ENCODE measurements at regions not wholly inside any gene's neighbourhood (a gene's known extent, or its start where the extent isn't known, plus 50 kb on each side); places are given as distances from the start of the nearest gene placed in this dataset.

DNA sequence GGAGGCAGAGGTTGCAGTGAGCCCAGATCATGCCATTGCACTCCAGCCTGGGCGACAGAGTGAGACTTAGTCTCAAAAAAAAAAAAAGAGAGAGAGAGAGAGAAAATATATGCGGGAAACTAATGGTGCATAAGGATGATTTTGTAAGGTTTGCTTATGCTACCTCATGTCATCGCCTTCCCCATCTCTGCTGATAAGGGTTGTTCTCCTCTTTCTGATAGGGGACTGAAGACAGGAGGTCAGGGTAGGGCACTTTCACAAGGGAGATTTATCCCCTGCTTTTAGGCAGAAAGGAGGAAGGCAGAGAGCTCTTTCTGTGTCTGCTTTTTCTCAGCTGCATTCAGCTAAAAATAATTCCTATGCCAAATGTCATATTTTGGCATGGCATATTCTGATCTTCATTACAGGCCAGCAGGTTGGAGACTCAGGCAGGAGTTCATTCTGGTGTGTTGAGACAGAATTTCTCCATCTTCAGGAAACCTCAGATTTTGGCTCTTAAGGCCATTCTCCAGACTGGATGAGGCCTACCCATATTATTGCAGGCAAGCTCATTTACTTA, 220.2 kb downstream of the AUH start:
- no peak for DNase-seq

GRCh38 chr9:91143162-91143561, 218.6 kb downstream of the AUH start:
- no peak for DNase-seq

DNA sequence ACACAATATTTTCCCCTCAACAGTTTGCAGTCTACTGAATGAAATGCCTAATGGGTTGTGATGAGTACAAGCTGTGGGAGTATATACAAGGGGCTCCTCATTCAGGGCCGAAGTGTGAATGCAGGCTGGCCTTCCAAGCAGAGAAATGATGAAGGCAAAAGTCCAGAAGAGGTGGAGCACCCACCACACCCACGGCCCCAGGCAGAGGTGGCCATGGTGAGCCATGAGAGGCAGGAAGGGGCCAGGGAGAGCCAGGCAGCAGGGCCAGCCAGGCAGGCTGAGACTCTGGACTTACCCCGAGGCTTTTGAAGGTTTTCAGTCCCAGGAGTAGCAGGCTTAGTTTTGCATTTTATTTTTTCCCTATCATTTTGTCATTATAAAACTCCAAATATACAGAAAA, 218.1 kb downstream of the AUH start:
- DNase-seq = no peak

GRCh38 chr9:91144769-91145168, 216.9 kb downstream of the AUH start:
- no peak for DNase-seq

- no peak for DNase-seq
Observed at GRCh38 chr9:91145496-91145895, 216.2 kb downstream of the AUH start.

DNA sequence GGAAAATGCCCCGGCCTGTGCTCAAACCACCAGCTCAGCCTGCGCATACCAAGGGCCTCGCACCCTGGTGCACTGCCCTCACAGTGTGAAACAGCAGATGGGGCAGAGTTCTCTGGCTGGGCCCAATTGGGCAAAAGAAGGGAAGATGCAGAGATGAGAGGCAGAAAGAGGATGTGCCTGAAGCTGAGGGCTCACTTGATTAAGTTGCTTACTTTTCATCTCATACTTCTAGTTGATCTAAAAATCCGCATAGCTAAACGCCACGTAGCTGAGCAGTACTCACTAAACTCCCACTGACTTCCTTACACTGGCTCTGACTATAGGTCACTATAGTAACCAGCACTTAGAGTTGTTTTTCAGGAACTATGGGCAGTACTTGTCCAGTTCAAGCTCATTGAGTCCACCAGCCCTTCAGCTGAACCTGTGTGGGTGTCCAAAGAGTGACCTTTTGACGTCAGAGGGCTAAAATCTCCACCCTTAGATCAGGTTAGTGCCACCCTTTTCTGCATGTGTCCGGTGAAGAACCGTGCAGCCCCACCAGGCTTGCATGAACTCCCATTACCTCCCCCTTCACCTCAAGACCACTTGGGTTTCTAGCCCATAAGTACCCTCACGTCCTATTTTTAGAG, 215.2 kb downstream of the AUH start:
- DNase-seq = no peak

DNA sequence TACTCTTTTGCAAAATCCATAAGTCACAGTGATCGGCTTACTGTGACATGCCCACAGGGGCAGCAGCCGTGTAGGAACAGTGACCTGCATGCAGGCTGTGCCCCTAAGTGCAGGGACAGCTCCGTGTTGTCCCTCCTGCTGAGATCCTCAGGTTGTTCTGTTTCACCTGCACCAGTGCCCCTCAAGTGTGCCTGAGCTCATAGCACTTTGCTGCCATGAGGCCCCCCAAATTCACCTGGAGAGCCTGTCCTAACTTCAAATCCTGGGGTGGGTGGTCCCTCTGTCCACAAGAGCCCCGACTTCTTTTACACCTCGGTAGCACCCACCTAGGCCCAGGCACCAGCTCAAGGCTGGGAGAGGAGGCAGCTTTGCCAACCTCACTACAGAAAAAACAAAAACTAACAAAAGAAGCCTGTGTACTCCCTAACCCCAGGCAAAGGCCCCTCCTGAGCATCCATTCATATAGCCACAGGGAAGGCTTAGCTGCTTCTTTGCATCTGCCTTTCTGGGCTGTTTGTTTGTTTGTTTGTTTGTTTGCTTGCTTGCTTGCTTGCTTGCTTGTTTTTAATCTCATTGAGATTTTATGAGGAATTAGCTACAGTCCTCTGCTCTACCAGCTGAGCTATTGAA, 214.5 kb downstream of the AUH start:
- DNase-seq = no peak

- no peak for DNase-seq
Observed at GRCh38 chr9:91148306-91148705, 213.4 kb downstream of the AUH start.

DNA sequence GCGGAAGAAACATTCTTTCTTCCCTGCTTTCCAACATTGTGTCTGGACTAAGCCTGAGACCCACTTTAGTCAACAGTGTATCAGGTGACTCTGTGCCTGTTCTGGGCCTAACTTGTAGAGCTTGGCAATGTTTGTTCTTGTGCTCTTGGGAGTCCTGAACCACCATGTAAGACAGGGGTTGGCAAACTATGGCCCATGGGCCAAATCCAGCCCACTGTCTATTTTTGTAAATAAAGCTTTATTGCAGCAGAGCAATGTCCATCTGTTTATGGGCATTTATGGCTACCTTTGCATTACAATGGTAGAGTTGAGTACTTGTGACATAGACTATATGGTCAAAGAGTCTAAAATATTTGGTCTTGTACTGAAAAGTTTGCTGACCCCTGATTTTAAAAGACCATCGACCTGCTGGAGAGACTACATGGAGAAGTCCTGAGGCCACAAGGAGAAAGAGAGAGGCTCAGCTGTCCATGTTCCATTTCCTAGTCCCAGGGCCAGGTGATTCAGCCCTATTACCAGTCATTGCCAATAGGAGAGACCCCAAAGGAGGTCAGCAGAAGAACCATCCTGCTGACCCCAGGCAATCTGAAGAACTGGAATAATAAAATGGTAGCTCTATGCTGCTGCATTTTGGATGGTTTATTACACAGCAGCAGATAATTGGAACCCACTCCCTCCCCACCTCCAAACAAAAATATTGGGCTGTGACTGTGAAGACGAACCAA, 211.3 kb downstream of the AUH start:
- no peak for DNase-seq

GRCh38 chr9:91150998-91151717, 210.6 kb downstream of the AUH start:
- DNase-seq = peak; percentile 71

DNA sequence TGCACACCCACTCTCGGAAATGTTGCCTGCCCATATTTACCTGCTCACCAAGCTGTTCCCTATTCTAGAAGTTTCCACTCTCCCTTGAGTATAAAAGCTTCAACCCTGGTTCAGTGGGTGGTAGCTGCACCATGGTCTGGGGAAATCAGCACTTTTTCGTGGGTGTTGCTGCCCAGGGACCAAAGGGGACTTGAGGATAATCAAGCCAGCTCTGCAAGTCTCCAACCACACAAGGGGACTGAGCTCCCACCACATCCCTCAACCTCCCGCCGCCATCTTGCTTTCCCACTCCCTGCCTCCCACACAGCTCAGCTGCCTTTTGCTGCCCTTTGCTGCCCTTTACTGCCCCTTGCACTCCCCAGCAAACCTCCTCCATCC, 210.0 kb downstream of the AUH start:
- DNase-seq = no peak

- no peak for DNase-seq
Observed at GRCh38 chr9:91154686-91155085, 207.0 kb downstream of the AUH start.

- DNase-seq = no peak
Observed at GRCh38 chr9:91155181-91155580, 206.5 kb downstream of the AUH start.

DNA sequence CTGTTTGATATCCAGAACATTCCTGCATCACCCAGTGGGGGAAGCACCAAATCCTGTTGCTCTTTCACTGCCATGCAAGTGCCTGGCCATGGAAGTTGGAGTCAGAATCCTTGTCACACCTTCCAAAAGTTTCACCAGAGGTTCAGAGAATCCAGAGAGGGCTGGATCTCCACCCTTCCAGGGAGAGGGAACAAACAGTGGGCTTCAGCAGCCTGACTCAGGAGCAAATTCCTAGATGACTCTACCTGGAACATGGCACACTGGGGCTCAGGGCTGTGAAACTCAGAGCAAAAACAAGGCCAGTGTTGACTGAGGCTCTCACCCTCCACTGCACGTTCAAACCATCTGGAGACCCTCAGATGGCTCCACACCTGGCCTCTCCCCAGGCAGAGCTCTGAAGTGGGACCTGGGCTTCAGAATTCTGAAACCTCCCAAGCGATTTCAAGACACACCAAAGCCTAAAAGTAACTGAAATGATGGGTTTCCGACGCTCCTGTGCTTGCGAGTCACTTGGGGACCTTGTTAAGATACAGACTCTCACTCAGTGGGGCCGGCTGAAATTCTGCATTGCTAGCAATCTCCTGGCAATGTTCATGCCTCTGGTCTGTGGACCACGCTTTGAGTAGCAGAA, 205.9 kb downstream of the AUH start:
- no peak for DNase-seq

- DNase-seq = no peak
Observed at GRCh38 chr9:91156451-91157234, 205.1 kb downstream of the AUH start.

DNA sequence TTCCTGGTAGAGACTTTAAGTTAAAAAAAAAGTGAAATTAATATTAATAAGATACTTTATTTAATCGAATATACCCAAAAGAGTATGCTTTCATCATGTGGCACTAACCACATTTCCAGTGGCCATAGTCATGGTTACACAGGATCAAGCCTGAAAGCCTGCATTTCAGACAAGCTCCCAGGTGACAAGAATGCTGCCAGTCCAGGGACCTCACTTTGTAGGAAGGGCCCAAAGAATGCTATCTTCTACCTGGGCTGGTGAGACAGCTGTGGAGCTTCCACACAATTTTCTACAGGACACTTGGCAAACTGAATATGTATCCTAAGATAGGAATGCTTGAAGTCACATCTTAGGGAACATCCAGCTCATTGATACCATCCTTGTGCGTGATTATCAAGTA, 203.8 kb downstream of the AUH start:
- no peak for DNase-seq

- DNase-seq = no peak
Observed at GRCh38 chr9:91158286-91158685, 203.4 kb downstream of the AUH start.

DNA sequence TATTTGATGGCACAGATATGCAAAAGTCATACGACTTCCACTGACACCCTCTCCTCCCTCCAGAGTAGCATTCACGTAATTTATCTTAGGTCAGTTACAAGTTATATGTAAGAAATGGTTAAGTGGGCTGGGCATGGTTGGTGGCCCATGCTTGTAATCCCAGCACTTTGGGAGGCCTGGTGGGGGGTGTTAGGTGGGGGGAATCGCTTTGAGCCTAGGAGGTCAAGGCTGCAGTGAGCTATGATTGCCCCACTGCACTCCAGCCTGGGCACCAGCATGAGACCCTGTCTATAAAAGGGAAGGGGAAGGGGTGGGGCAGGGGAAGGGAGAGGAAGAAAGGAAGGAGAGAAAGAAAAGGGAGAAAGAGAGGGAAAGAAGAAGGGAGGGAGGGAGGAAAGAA, 202.8 kb downstream of the AUH start:
- DNase-seq = no peak

- DNase-seq = no peak
Observed at GRCh38 chr9:91159664-91160121, 202.0 kb downstream of the AUH start.

DNA sequence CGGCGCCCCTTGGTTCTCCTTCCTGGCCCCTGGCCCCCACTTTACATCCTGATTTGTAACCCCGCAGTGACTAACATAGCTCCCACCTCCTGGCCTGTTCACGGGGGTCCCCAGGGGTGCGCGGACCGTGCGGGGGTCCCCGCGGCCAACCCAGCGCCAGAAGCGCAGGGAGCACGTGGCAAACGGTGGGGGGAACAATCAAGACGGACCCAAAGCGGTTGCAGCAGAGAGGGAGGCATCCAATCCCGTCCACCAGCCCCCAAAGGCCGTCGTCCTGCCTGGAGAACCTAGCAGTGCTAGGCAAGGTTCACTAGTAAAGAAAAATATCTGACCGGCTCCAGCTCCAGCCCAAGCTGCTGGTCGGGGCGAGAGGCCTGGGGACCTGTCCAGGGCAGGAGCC, 201.5 kb downstream of the AUH start:
- DNase-seq = no peak

DNA sequence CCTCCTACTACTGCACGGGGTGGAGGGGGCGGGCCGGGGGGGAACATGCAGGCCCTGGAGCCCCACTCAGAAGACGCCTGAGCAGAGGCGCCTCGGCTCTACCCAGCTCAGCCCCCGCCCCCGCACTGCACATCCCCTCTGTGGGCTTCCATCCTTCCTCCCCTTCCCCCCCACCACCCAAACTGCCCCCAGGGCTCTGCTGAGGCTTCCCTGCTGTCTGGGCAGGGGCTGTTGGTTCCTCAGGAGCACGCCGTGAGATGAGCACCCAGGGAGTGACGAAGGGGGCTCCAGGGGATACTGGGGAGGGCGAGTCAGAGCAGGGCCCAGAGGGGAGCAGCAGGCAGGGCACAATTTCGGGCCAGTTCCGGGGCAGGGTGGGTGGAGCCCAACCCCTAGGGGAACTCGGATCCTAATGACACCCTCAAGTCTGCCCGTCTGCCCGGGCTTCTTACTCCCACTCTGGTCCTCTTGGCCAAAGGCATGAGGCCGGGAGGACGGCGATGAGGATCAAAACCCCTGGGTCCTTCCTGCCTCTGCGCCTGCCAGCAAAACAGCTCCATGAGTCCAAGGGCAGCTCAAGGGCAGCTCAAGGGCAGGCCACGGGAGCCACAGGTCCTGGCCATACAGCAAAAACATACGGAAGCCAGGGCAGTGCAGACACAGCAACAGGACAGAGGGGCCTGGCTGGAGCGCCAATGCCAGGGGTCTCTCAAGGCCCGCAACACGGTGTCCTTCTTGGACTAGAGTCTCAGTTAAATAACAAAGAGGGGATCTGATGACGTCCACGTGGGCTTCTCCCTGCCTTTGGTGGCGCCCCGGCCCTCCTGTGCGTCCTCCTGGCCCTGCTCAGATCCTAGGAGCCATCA, 200.9 kb downstream of the AUH start:
- DNase-seq = no peak

Data from GF-D8 (cell line).